ENCODE measurements at regions not wholly inside any gene's neighbourhood (a gene's known extent, or its start where the extent isn't known, plus 50 kb on each side); places are given as distances from the start of the nearest gene placed in this dataset.

- CTCF ChIA-PET: no interaction called here
- DNase-seq (ENCODE audit: extremely low spot score): no peak
- POLR2A ChIA-PET: no interaction called here
- TF ChIP-seq SP1 (IDR thresholded peaks at IDR 0.05) (no peak), FOXA1 (IDR thresholded peaks at IDR 0.05) (no peak), FOXM1 (IDR thresholded peaks at IDR 0.05; ENCODE audit: borderline replicate concordance) (no peak), LEF1 (IDR thresholded peaks at IDR 0.05; ENCODE audit: borderline replicate concordance) (no peak), BHLHE40 (IDR thresholded peaks at IDR 0.05; ENCODE audit: borderline replicate concordance) (no peak), HDGF (IDR thresholded peaks at IDR 0.05; ENCODE audit: borderline replicate concordance) (no peak), CTBP1 (IDR thresholded peaks at IDR 0.05; ENCODE audit: borderline replicate concordance) (no peak), L3MBTL2 (conservative IDR thresholded peaks at IDR 0.05) (no peak), TARDBP (IDR thresholded peaks at IDR 0.05) (no peak), FOXK2 (IDR thresholded peaks at IDR 0.05) (no peak), ZNF384 (IDR thresholded peaks at IDR 0.05) (no peak), ARNT (IDR thresholded peaks at IDR 0.05) (no peak), NFRKB (IDR thresholded peaks at IDR 0.05) (no peak), ELF4 (IDR thresholded peaks at IDR 0.05) (no peak)
- TF ChIP-seq, protein P1, sequence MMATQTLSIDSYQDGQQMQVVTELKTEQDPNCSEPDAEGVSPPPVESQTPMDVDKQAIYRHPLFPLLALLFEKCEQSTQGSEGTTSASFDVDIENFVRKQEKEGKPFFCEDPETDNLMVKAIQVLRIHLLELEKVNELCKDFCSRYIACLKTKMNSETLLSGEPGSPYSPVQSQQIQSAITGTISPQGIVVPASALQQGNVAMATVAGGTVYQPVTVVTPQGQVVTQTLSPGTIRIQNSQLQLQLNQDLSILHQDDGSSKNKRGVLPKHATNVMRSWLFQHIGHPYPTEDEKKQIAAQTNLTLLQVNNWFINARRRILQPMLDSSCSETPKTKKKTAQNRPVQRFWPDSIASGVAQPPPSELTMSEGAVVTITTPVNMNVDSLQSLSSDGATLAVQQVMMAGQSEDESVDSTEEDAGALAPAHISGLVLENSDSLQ (IDR thresholded peaks at IDR 0.05): no peak
Measured at GRCh38 chr2:235268535-235268934, 225.3 kb upstream of the AGAP1 start.

DNA sequence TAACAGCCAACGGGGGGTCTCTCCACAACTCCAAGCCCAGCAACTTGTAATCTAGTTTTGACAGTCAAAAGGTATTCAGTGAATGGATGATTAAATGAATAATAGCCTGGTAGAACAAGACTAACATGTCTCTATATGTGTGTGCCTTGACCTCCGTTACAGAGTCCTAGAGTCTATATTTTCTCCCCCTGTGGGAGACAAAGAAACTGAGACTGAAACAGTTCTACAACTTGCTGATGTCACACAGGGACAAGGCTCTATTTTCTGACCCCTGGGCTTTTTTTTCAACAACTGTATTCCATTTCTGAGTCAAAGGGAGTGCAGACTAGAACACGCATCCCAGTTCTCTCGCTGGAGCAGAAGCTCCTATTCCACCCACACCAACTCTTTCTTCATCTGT is 223.6 kb upstream of the AGAP1 start:
- ChIA-PET POLR2A (no interaction called here), CTCF (no interaction called here)
- TF ChIP-seq TARDBP (IDR thresholded peaks at IDR 0.05): no peak
- TF ChIP-seq FOXK2 (IDR thresholded peaks at IDR 0.05): no peak
- TF ChIP-seq ZNF384 (IDR thresholded peaks at IDR 0.05): no peak
- no peak for TF ChIP-seq CTBP1 (IDR thresholded peaks at IDR 0.05; ENCODE audit: borderline replicate concordance)
- TF ChIP-seq FOXA1 (IDR thresholded peaks at IDR 0.05): no peak
- no peak for DNase-seq (ENCODE audit: extremely low spot score)

GRCh38 chr2:235270956-235271355 is 222.9 kb upstream of the AGAP1 start:
- no peak for DNase-seq (ENCODE audit: extremely low spot score)
- no peak for TF ChIP-seq ARNT (IDR thresholded peaks at IDR 0.05)
- no peak for TF ChIP-seq CTBP1 (IDR thresholded peaks at IDR 0.05; ENCODE audit: borderline replicate concordance)
- TF ChIP-seq, protein P1 (IDR thresholded peaks at IDR 0.05): no peak
- no peak for TF ChIP-seq LEF1 (IDR thresholded peaks at IDR 0.05; ENCODE audit: borderline replicate concordance)
- no peak for TF ChIP-seq SP1 (IDR thresholded peaks at IDR 0.05)
- TF ChIP-seq ZNF384 (IDR thresholded peaks at IDR 0.05): no peak
- no peak for TF ChIP-seq SUZ12 (IDR thresholded peaks at IDR 0.05)
- TF ChIP-seq FOXK2 (IDR thresholded peaks at IDR 0.05): no peak
- TF ChIP-seq ELF4 (IDR thresholded peaks at IDR 0.05): no peak
- no peak for TF ChIP-seq BHLHE40 (IDR thresholded peaks at IDR 0.05; ENCODE audit: borderline replicate concordance)
- TF ChIP-seq FOXA1 (IDR thresholded peaks at IDR 0.05): no peak
- no peak for TF ChIP-seq HDGF (IDR thresholded peaks at IDR 0.05; ENCODE audit: borderline replicate concordance)
- no peak for TF ChIP-seq TARDBP (IDR thresholded peaks at IDR 0.05)
- CTCF ChIA-PET: no interaction called here
- POLR2A ChIA-PET: no interaction called here

DNA sequence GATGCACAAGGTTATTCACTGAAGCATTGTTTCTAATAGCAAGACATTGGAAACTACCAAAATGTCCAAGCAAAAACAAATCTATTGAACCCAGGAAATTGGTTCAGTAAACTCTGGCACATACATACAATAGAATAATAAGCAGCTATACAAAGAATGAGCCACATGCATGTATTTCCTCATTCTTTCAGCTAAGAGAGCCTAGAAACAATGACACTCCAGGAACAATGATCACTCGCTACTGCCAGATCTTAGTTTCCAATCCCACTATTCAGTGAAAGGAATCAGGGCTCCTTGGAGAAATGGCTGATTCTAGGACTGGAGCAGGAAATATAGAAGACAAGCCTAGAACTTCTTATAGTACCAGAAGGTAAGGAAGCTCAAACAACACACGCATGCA is 221.9 kb upstream of the AGAP1 start:
- DNase-seq (ENCODE audit: extremely low spot score): no peak
- ChIA-PET POLR2A (no interaction called here), CTCF (no interaction called here)
- TF ChIP-seq FOXA1 (IDR thresholded peaks at IDR 0.05) (no peak), L3MBTL2 (conservative IDR thresholded peaks at IDR 0.05) (no peak), LEF1 (IDR thresholded peaks at IDR 0.05; ENCODE audit: borderline replicate concordance) (no peak), TARDBP (IDR thresholded peaks at IDR 0.05) (no peak), CTBP1 (IDR thresholded peaks at IDR 0.05; ENCODE audit: borderline replicate concordance) (no peak), ELF4 (IDR thresholded peaks at IDR 0.05) (no peak), HDGF (IDR thresholded peaks at IDR 0.05; ENCODE audit: borderline replicate concordance) (no peak), BHLHE40 (IDR thresholded peaks at IDR 0.05; ENCODE audit: borderline replicate concordance) (no peak), ARNT (IDR thresholded peaks at IDR 0.05) (no peak), SP1 (IDR thresholded peaks at IDR 0.05) (no peak), NFRKB (IDR thresholded peaks at IDR 0.05) (no peak), FOXK2 (IDR thresholded peaks at IDR 0.05) (no peak), ZNF384 (IDR thresholded peaks at IDR 0.05) (no peak), SUZ12 (IDR thresholded peaks at IDR 0.05) (no peak), FOXM1 (IDR thresholded peaks at IDR 0.05; ENCODE audit: borderline replicate concordance) (no peak)
- TF ChIP-seq, protein P1 (IDR thresholded peaks at IDR 0.05): no peak

DNA sequence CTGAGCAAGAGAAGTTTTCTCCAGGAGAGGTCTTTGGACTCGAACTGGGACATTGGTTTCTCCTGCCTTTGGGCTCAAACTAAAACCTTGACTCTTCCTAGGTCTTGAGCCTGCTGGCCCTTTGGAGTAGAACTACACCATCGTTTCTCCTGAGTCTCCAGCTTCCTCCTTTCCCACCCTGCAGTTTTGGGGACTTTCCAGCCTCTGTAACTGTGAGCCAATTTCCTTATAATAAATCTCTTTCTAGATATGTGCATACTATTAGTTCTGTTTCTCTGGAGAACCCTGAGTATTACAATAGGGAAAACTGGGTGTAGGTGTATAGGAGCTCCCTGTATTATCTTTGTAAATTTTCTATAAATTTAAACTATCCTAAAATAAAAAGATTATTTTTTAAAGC is 219.8 kb upstream of the AGAP1 start:
- ChIA-PET POLR2A (no interaction called here), CTCF (no interaction called here)
- no peak for TF ChIP-seq NFRKB (IDR thresholded peaks at IDR 0.05)
- TF ChIP-seq SUZ12 (IDR thresholded peaks at IDR 0.05): no peak
- TF ChIP-seq FOXM1 (IDR thresholded peaks at IDR 0.05; ENCODE audit: borderline replicate concordance): no peak
- no peak for TF ChIP-seq ARNT (IDR thresholded peaks at IDR 0.05)
- TF ChIP-seq TARDBP (IDR thresholded peaks at IDR 0.05): no peak
- TF ChIP-seq HDGF (IDR thresholded peaks at IDR 0.05; ENCODE audit: borderline replicate concordance): no peak
- DNase-seq (ENCODE audit: extremely low spot score): no peak

GRCh38 chr2:235277485-235277884 is 216.4 kb upstream of the AGAP1 start:
- POLR2A ChIA-PET: no interaction called here

GRCh38 chr2:235278771-235279355 is 215.0 kb upstream of the AGAP1 start:
- ChIA-PET POLR2A (no interaction called here), CTCF (no interaction called here)
- no peak for DNase-seq (ENCODE audit: extremely low spot score)
- TF ChIP-seq CTBP1 (IDR thresholded peaks at IDR 0.05; ENCODE audit: borderline replicate concordance): no peak
- TF ChIP-seq, protein P1 (IDR thresholded peaks at IDR 0.05): no peak
- no peak for TF ChIP-seq HDGF (IDR thresholded peaks at IDR 0.05; ENCODE audit: borderline replicate concordance)
- no peak for TF ChIP-seq TARDBP (IDR thresholded peaks at IDR 0.05)
- TF ChIP-seq ELF4 (IDR thresholded peaks at IDR 0.05): no peak
- no peak for TF ChIP-seq SUZ12 (IDR thresholded peaks at IDR 0.05)
- TF ChIP-seq SP1 (IDR thresholded peaks at IDR 0.05): no peak
- no peak for TF ChIP-seq FOXM1 (IDR thresholded peaks at IDR 0.05; ENCODE audit: borderline replicate concordance)
- TF ChIP-seq LEF1 (IDR thresholded peaks at IDR 0.05; ENCODE audit: borderline replicate concordance): no peak
- no peak for TF ChIP-seq ARNT (IDR thresholded peaks at IDR 0.05)
- no peak for TF ChIP-seq FOXA1 (IDR thresholded peaks at IDR 0.05)
- TF ChIP-seq ZNF384 (IDR thresholded peaks at IDR 0.05): no peak
- TF ChIP-seq BHLHE40 (IDR thresholded peaks at IDR 0.05; ENCODE audit: borderline replicate concordance): no peak
- no peak for TF ChIP-seq FOXK2 (IDR thresholded peaks at IDR 0.05)
- TF ChIP-seq NFRKB (IDR thresholded peaks at IDR 0.05): no peak
- no peak for TF ChIP-seq L3MBTL2 (conservative IDR thresholded peaks at IDR 0.05)

More at GRCh38 chr2:235277485-235277884, 216.4 kb upstream of the AGAP1 start:
- DNase-seq (ENCODE audit: extremely low spot score): no peak
- no peak for TF ChIP-seq BHLHE40 (IDR thresholded peaks at IDR 0.05; ENCODE audit: borderline replicate concordance)
- CTCF ChIA-PET: no interaction called here

All from HEK293T (cell line).